ENCODE measurements at regions not wholly inside any gene's neighbourhood (a gene's known extent, or its start where the extent isn't known, plus 50 kb on each side); places are given as distances from the start of the nearest gene placed in this dataset.

GRCh38 chr17:71855010-71855409 is 265.8 kb upstream of the SOX9 start:
- no peaks in the 10 kb centered on the region for H3F3A ChIP-seq (ENCODE audit: insufficient read depth, low read length)
- H3K9me2 ChIP-seq (ENCODE audit: low read depth, low read length): no peaks in the 10 kb centered on the region
- H3K36me3 ChIP-seq (ENCODE audit: insufficient read depth, low read length): no peaks in the 10 kb centered on the region
- no peak overlapping the region for H2AFZ ChIP-seq (ENCODE audit: low read length)
- no peak overlapping the region for H3K4me3 ChIP-seq (ENCODE audit: low read depth, low read length, poor library complexity, severe bottlenecking)
- no peak overlapping the region for H3K9ac ChIP-seq (ENCODE audit: low read length)
- no peak overlapping the region for H3K4me2 ChIP-seq (ENCODE audit: low read length)
- no peaks in the 10 kb centered on the region for H3K27me3 ChIP-seq (ENCODE audit: insufficient read depth, low read length)
- no peaks in the 10 kb centered on the region for H3K4me1 ChIP-seq (ENCODE audit: insufficient read depth, low read length, severe bottlenecking)
- no peaks in the 10 kb centered on the region for H3K9me3 ChIP-seq (ENCODE audit: low read length)
- H4K20me1 ChIP-seq (ENCODE audit: insufficient read depth, low read length): no peaks in the 10 kb centered on the region
- TF ChIP-seq EZH2 (IDR thresholded peaks at IDR 0.05; ENCODE audit: borderline replicate concordance, low read length) (no peak), CTCF (IDR thresholded peaks at IDR 0.05; ENCODE audit: low read length) (no peak)
- no peaks in the 10 kb centered on the region for H3K79me2 ChIP-seq (ENCODE audit: insufficient read depth, low read length)
- H3K27ac ChIP-seq (ENCODE audit: low read depth, low read length, poor library complexity, severe bottlenecking): no peak overlapping the region

GRCh38 chr17:71864755-71865154 is 256.1 kb upstream of the SOX9 start:
- no peaks in the 10 kb centered on the region for H3K79me2 ChIP-seq (ENCODE audit: insufficient read depth, low read length)
- no peak overlapping the region for H3K4me2 ChIP-seq (ENCODE audit: low read length)
- no peaks in the 10 kb centered on the region for H3K27me3 ChIP-seq (ENCODE audit: insufficient read depth, low read length)
- H2AFZ ChIP-seq (ENCODE audit: low read length): no peak overlapping the region
- TF ChIP-seq CTCF (IDR thresholded peaks at IDR 0.05; ENCODE audit: low read length) (no peak), EZH2 (IDR thresholded peaks at IDR 0.05; ENCODE audit: borderline replicate concordance, low read length) (no peak)
- no peaks in the 10 kb centered on the region for H3K9me2 ChIP-seq (ENCODE audit: low read depth, low read length)
- H3K9me3 ChIP-seq (ENCODE audit: low read length): no peaks in the 10 kb centered on the region
- no peak overlapping the region for H3K4me3 ChIP-seq (ENCODE audit: low read depth, low read length, poor library complexity, severe bottlenecking)
- H3K4me1 ChIP-seq (ENCODE audit: insufficient read depth, low read length, severe bottlenecking): no peaks in the 10 kb centered on the region
- H3K27ac ChIP-seq (ENCODE audit: low read depth, low read length, poor library complexity, severe bottlenecking): no peak overlapping the region
- H3F3A ChIP-seq (ENCODE audit: insufficient read depth, low read length): no peaks in the 10 kb centered on the region
- H4K20me1 ChIP-seq (ENCODE audit: insufficient read depth, low read length): no peaks in the 10 kb centered on the region
- no peak overlapping the region for H3K9ac ChIP-seq (ENCODE audit: low read length)
- no peaks in the 10 kb centered on the region for H3K36me3 ChIP-seq (ENCODE audit: insufficient read depth, low read length)

- no peak overlapping the region for H3K27ac ChIP-seq (ENCODE audit: low read depth, low read length, poor library complexity, severe bottlenecking)
- no peaks in the 10 kb centered on the region for H3K9me3 ChIP-seq (ENCODE audit: low read length)
- no peaks in the 10 kb centered on the region for H3F3A ChIP-seq (ENCODE audit: insufficient read depth, low read length)
- no peak overlapping the region for H2AFZ ChIP-seq (ENCODE audit: low read length)
- H3K4me1 ChIP-seq (ENCODE audit: insufficient read depth, low read length, severe bottlenecking): no peaks in the 10 kb centered on the region
- H3K4me3 ChIP-seq (ENCODE audit: low read depth, low read length, poor library complexity, severe bottlenecking): no peak overlapping the region
- H3K9me2 ChIP-seq (ENCODE audit: low read depth, low read length): no peaks in the 10 kb centered on the region
- no peaks in the 10 kb centered on the region for H3K27me3 ChIP-seq (ENCODE audit: insufficient read depth, low read length)
- no peak overlapping the region for H3K4me2 ChIP-seq (ENCODE audit: low read length)
- H4K20me1 ChIP-seq (ENCODE audit: insufficient read depth, low read length): no peaks in the 10 kb centered on the region
- no peak overlapping the region for H3K9ac ChIP-seq (ENCODE audit: low read length)
- no peaks in the 10 kb centered on the region for H3K79me2 ChIP-seq (ENCODE audit: insufficient read depth, low read length)
- TF ChIP-seq EZH2 (IDR thresholded peaks at IDR 0.05; ENCODE audit: borderline replicate concordance, low read length) (no peak), CTCF (IDR thresholded peaks at IDR 0.05; ENCODE audit: low read length) (no peak)
- no peaks in the 10 kb centered on the region for H3K36me3 ChIP-seq (ENCODE audit: insufficient read depth, low read length)
Observed at GRCh38 chr17:71866095-71866494, 254.7 kb upstream of the SOX9 start.

Measured in OCI-LY1 (cell line).